Fibroblast of skin of scalp (primary cell): ENCODE measurements at regions not wholly inside any gene's neighbourhood (a gene's known extent, or its start where the extent isn't known, plus 50 kb on each side); places are given as distances from the start of the nearest gene placed in this dataset.
"Not testable (repeated sequence)": the region's sequence is repeated elsewhere in the genome, so short reads cannot be mapped to it uniquely, and the experiment has no call there.

ENCODE experiments used
- DNase-seq: peaks from one replicate; pipeline ENCODE4 v3.0.0-alpha.2; 2013

GRCh38 chr5:62767650-62768049 is 189.0 kb downstream of the LRRC70 start:
- no peak for DNase-seq

GRCh38 chr5:62767077-62767476 is 188.5 kb downstream of the LRRC70 start:
- no peak for DNase-seq

GRCh38 chr5:62762503-62762902 is 183.9 kb downstream of the LRRC70 start:
- DNase-seq = no peak

- not testable (repeated sequence) for DNase-seq
Observed at GRCh38 chr5:62757686-62758085, 179.1 kb downstream of the LRRC70 start.

- not testable (repeated sequence) for DNase-seq
Observed at GRCh38 chr5:62752998-62753367, 174.4 kb downstream of the LRRC70 start.

GRCh38 chr5:62752056-62752997 is 173.7 kb downstream of the LRRC70 start:
- not testable (repeated sequence) for DNase-seq

- no peak for DNase-seq
Observed at GRCh38 chr5:62742207-62742606, 163.6 kb downstream of the LRRC70 start.

GRCh38 chr5:62741761-62742160 is 163.1 kb downstream of the LRRC70 start:
- no peak for DNase-seq

GRCh38 chr5:62737766-62738165 is 159.1 kb downstream of the LRRC70 start:
- no peak for DNase-seq

- no peak for DNase-seq
Observed at GRCh38 chr5:62732677-62733121, 154.1 kb downstream of the LRRC70 start.

- DNase-seq = no peak
Observed at GRCh38 chr5:62731022-62731421, 152.4 kb downstream of the LRRC70 start.

GRCh38 chr5:62729675-62730074 is 151.1 kb downstream of the LRRC70 start:
- DNase-seq = no peak

GRCh38 chr5:62727861-62728260 is 149.2 kb downstream of the LRRC70 start:
- no peak for DNase-seq

- no peak for DNase-seq
Observed at GRCh38 chr5:62727184-62727583, 148.6 kb downstream of the LRRC70 start.

- DNase-seq = no peak
Observed at GRCh38 chr5:62722360-62722759, 143.7 kb downstream of the LRRC70 start.

- DNase-seq = peak; percentile 3
Observed at GRCh38 chr5:62720031-62720441, 141.4 kb downstream of the LRRC70 start.

GRCh38 chr5:62719061-62719720 is 140.6 kb downstream of the LRRC70 start:
- DNase-seq = no peak

GRCh38 chr5:62718324-62718723 is 139.7 kb downstream of the LRRC70 start:
- no peak for DNase-seq

- no peak for DNase-seq
Observed at GRCh38 chr5:62717301-62717933, 138.8 kb downstream of the LRRC70 start.

GRCh38 chr5:62714296-62714695 is 135.7 kb downstream of the LRRC70 start:
- DNase-seq = no peak

- DNase-seq = no peak
Observed at GRCh38 chr5:62708481-62709325, 130.1 kb downstream of the LRRC70 start.

- no peak for DNase-seq
Observed at GRCh38 chr5:62707563-62707962, 128.9 kb downstream of the LRRC70 start.
